ENCODE measurements at regions not wholly inside any gene's neighbourhood (a gene's known extent, or its start where the extent isn't known, plus 50 kb on each side); places are given as distances from the start of the nearest gene placed in this dataset.

GRCh38 chr4:160019936-160020335 is 917.1 kb downstream of the RAPGEF2 start:
- WGBS (ENCODE audit: missing lambda C conversion rate): 57% methylated on average over 2 of the region's 2 CpGs
- CTCF ChIA-PET: no interaction called here
- Histone ChIP-seq H3K4me3 (no peak overlapping the region), H3K4me1 (no peaks in the 10 kb centered on the region), H3K4me2 (no peak overlapping the region), H3K27ac (no peak overlapping the region), H3K9me3 (no peaks in the 10 kb centered on the region)
- TF ChIP-seq ZNF302 (CRISPR knock-in tag; IDR thresholded peaks at IDR 0.05): no peak
- TF ChIP-seq PHF8 (IDR thresholded peaks at IDR 0.05; ENCODE audit: borderline replicate concordance, low read depth): no peak
- no peak for ATAC-seq
- DNase-seq (ENCODE audit: low read depth in 1 of 2, low spot score in 1 of 2): no peak
- POLR2A ChIA-PET: no interaction called here
- FAIRE-seq: no peak

GRCh38 chr4:160020804-160021203 is 917.9 kb downstream of the RAPGEF2 start:
- WGBS (ENCODE audit: missing lambda C conversion rate): 87% methylated on average over 3 of the region's 3 CpGs
- FAIRE-seq: no peak
- CTCF ChIA-PET: no interaction called here
- no peak for ATAC-seq
- no peaks in the 10 kb centered on the region for H3K4me1 ChIP-seq
- H3K4me3 ChIP-seq: no peak overlapping the region
- POLR2A ChIA-PET: no interaction called here
- no peak for TF ChIP-seq HDAC2 (IDR thresholded peaks at IDR 0.05)
- TF ChIP-seq JUNB (IDR thresholded peaks at IDR 0.05): no peak
- no peak for TF ChIP-seq ZC3H11A (IDR thresholded peaks at IDR 0.05)
- no peak for TF ChIP-seq RFX5 (IDR thresholded peaks at IDR 0.05)
- TF ChIP-seq TP53 (CRISPR knock-in tag; IDR thresholded peaks at IDR 0.05): no peak
- TF ChIP-seq RAD21 (conservative IDR thresholded peaks at IDR 0.05 in 1 of 2, IDR thresholded peaks at IDR 0.05 in 1 of 2): no peak
- TF ChIP-seq ZFP36 (IDR thresholded peaks at IDR 0.05; ENCODE audit: borderline replicate concordance, partially characterized antibody): no peak
- no peak for TF ChIP-seq ELK1 (IDR thresholded peaks at IDR 0.05; ENCODE audit: low read depth, low read length)
- TF ChIP-seq HEYL (CRISPR knock-in tag; IDR thresholded peaks at IDR 0.05): no peak
- no peak for TF ChIP-seq E2F6 (IDR thresholded peaks at IDR 0.05; ENCODE audit: borderline replicate concordance, low read depth)
- TF ChIP-seq BHLHE40 (IDR thresholded peaks at IDR 0.05; ENCODE audit: low read depth, low read length): no peak
- TF ChIP-seq CBX8 (IDR thresholded peaks at IDR 0.05): no peak
- TF ChIP-seq GATA3 (IDR thresholded peaks at IDR 0.05; ENCODE audit: borderline replicate concordance): no peak
- TF ChIP-seq FOSL2 (IDR thresholded peaks at IDR 0.05): no peak
- no peak for TF ChIP-seq FOSL2 (CRISPR knock-in tag; IDR thresholded peaks at IDR 0.05)
- DNase-seq (ENCODE audit: low read depth in 1 of 2, low spot score in 1 of 2): no peak
- H3K9me3 ChIP-seq: no peaks in the 10 kb centered on the region
- H3K4me2 ChIP-seq: no peak overlapping the region
- H3K27ac ChIP-seq: no peak overlapping the region

- ATAC-seq (no peak), FAIRE-seq (no peak), DNase-seq (ENCODE audit: low read depth in 1 of 2, low spot score in 1 of 2) (no peak)
- 88% methylated on average over 1 of the region's 1 CpG for WGBS (ENCODE audit: missing lambda C conversion rate)
- TF ChIP-seq POLR2A (IDR thresholded peaks at IDR 0.05; ENCODE audit: low read length): no peak
- TF ChIP-seq MYC (IDR thresholded peaks at IDR 0.05; ENCODE audit: borderline replicate concordance, low read length): no peak
- TF ChIP-seq SMC3 (IDR thresholded peaks at IDR 0.05): no peak
- TF ChIP-seq CEBPB (IDR thresholded peaks at IDR 0.05): no peak
- TF ChIP-seq ZFP36 (IDR thresholded peaks at IDR 0.05; ENCODE audit: borderline replicate concordance, partially characterized antibody): no peak
- no peak for TF ChIP-seq FOXS1 (CRISPR knock-in tag; IDR thresholded peaks at IDR 0.05)
- TF ChIP-seq ZSCAN20 (CRISPR knock-in tag; IDR thresholded peaks at IDR 0.05): no peak
- no peak for TF ChIP-seq RAD21 (conservative IDR thresholded peaks at IDR 0.05 in 1 of 2, IDR thresholded peaks at IDR 0.05 in 1 of 2)
- TF ChIP-seq HOXB13 (CRISPR knock-in tag; IDR thresholded peaks at IDR 0.05; ENCODE audit: low read depth): no peak
- TF ChIP-seq KDM5A (IDR thresholded peaks at IDR 0.05): no peak
- TF ChIP-seq HMGXB4 (CRISPR knock-in tag; IDR thresholded peaks at IDR 0.05; ENCODE audit: borderline replicate concordance): no peak
- no peak for TF ChIP-seq E2F6 (IDR thresholded peaks at IDR 0.05; ENCODE audit: borderline replicate concordance, low read depth)
- TF ChIP-seq NR3C1 (IDR thresholded peaks at IDR 0.05): no peak
- TF ChIP-seq ELK1 (IDR thresholded peaks at IDR 0.05; ENCODE audit: low read depth, low read length): no peak
- no peak for TF ChIP-seq MAZ (IDR thresholded peaks at IDR 0.05; ENCODE audit: borderline replicate concordance, low read depth, low read length)
- TF ChIP-seq EP300 (IDR thresholded peaks at IDR 0.05): no peak
- TF ChIP-seq NFE2L2 (conservative IDR thresholded peaks at IDR 0.05; ENCODE audit: low read length): no peak
- TF ChIP-seq RFX5 (IDR thresholded peaks at IDR 0.05): no peak
- no peak for TF ChIP-seq RNF2 (IDR thresholded peaks at IDR 0.05; ENCODE audit: borderline replicate concordance, low read depth)
- ChIA-PET POLR2A (no interaction called here), CTCF (interaction anchor here (0.6 kb wide), 1 partner anchor 64 kb away, joined by 3 read pairs; no protein-coding TSS in a partner anchor)
- no peaks in the 10 kb centered on the region for H3K9me3 ChIP-seq
- H3K27ac ChIP-seq: no peak overlapping the region
- H3K4me3 ChIP-seq: no peak overlapping the region
- no peak overlapping the region for H3K4me2 ChIP-seq
- H3K4me1 ChIP-seq: peaks cover 8% of the 10 kb centered on the region
Measured at GRCh38 chr4:160021870-160022269, 919.0 kb downstream of the RAPGEF2 start.
